Left ventricle myocardium superior (tissue), 1 donor: ENCODE measurements at regions not wholly inside any gene's neighbourhood (a gene's known extent, or its start where the extent isn't known, plus 50 kb on each side); places are given as distances from the start of the nearest gene placed in this dataset.
A peak's percentile ranks its signal among the peaks of the same experiment; 100 is the strongest.

Experiments used
- ATAC-seq: fragments of 200-7000 bp; cut with Tn5 transposase; one replicate; pipeline ENCODE4 v1.9.1; 2020; ENCODE audit warnings: mild to moderate bottlenecking, moderate library complexity
- DNase-seq: peaks from one replicate; pipeline ENCODE4 v3.0.0-alpha.2; 2020
- intact Hi-C: fragments of 100-400 bp; cut with micrococcal nuclease; formaldehyde crosslinking; loops from one replicate; pipeline ENCODE4 v1.11.0; 2022
- donor health status: DM: no; HTN: yes; CAD: no; lungs with severe emphysema.

DNA sequence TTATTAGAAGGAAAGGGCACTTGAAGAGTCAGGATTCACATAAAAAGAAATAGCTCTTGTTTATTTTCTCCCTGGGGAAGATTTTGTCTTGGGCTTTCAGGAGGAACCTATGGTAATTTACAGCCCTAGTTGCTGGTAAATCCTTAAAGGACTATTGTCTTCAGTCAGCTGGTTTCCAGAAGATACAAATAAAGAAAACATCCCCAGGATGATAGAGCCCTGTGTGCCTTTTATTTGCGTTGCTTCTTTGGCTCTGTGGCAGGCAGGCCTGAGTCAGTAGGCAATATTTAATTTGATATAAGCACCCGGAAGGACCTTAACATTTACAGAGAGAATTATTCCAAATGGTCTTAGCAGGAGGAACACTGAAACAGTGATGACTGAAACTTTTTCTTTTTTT, 131.0 kb upstream of the SLC34A2 start:
- DNase-seq, result no peak
- no peak for ATAC-seq
- intact Hi-C loops, result no loop called here

DNA sequence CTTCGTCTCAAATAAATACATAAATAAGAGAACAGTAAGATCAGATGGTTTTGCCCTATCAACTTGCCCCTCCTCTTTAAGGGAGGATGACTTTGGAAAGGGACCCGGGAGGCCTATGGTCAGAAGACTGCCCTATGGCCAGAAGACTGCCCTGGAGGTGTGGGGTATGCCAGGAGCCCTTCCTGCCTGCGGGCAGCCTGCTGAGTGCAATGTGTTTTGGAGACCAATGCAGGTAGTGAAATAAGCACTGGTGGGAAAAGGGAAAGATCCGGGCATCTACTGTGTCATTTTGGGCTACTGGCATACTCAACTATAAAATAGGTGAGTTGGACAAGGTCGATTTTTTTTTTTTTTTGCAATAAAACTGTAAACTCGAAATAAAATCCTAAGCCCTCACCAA, 129.8 kb upstream of the SLC34A2 start:
- DNase-seq, result no peak
- ATAC-seq, result no peak
- intact Hi-C loops, result no loop called here

DNA sequence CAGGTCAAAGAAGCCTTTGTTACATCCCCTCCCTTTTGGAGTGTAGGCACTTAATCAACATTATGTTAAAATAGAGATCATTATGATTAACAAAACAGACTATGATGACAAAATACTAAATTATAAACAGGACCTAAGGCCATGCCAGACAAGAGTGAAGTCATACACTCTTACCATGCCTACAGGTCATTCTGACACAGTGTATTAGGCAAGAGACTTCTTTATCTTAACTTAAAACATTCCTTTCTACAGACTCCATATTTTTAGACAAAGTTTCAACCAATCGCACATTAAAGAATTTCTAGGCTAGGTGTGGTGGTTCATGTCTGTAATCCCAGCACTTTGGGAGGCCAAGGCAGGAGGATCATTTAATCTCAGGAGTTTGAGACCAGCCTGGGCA, 128.6 kb upstream of the SLC34A2 start:
- DNase-seq (no peak), ATAC-seq (no peak)
- intact Hi-C loops, result no loop called here

DNA sequence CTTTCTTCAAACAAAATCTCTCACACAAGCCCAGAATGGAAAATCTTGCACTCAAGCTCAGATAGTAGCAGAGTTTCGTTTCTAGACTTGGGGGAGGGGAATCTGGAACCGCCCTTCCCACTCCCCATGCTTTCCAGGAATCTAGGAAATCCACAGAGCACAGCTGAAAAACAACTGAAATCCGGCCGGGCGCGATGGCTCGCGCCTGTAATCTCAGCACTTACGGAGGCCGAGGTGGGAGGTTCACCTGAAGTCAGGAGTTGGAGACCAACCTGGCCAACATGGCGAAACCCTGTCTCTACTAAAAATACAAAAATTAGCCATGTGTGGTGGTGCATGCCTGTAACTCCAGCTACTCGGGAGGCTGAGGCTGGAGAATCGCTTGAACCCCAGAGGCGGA, 127.3 kb upstream of the SLC34A2 start:
- ATAC-seq (no peak), DNase-seq (no peak)
- intact Hi-C loops, result no loop called here

DNA sequence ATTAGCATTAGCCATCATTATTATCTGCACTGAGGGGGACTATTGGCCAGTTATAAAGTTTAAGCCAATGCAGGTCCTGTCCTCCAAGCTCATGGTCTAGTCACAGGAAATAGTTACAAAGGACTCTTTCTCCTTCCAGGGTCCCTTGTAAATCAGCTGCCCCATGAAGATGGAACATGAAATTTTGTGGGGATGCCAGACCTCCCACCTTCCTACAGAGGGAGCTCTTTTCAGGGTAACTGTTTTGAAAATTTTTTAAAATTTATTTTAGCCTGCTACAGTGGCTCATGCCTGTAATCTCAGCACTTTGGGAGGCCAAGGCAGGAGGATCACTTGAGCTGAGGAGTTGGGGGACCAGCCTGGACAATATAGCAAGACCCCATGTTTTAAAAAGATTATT, 124.4 kb upstream of the SLC34A2 start:
- intact Hi-C loops, result no loop called here
- no peak for DNase-seq

DNA sequence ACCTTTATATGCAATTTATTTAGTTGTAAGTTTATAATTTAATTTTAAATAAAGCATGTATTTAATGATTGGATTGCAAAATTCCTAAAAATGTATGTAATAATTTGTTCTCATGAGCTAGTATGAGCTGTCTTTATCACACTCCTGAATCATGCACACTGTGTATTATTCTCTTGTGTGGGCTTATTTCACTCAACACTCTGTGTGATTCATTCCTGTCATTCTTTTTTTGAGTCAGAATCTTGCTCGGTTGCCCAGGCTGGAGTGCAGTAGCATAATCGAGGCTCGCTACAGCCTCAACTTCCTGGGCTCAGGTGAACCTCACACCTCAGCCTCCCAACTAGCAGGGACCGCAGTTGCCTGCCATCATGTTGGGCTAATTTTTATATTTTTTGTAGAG, 123.1 kb upstream of the SLC34A2 start:
- intact Hi-C loops, result no loop called here
- ATAC-seq, result no peak
- no peak for DNase-seq

More for the DNA sequence above, 124.4 kb upstream of the SLC34A2 start:
- no peak for ATAC-seq

- DNase-seq, result no peak
- intact Hi-C loops, result no loop called here
Measured at GRCh38 chr4:25533256-25533655, 122.4 kb upstream of the SLC34A2 start.

DNA sequence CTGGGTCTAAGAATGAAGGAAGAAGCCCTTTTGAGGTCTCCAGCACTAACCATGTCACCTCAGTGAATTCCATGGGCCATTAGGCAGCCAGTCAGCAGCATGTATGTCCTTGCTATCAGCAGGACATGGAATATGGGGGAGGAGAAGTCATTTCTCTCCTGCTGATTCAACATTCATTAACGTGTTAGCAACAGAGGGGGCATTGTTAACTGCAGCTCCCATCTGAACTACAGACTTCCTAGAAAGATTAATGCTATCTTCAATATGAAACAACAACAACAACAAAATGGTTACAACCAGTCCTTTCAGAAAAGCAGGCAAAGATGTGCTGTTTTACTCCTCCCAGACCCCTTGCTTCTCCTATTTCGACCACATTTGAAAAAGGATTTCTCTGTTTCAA, 120.4 kb upstream of the SLC34A2 start:
- DNase-seq (no peak), ATAC-seq (no peak)
- intact Hi-C loops, result no loop called here

More at GRCh38 chr4:25533256-25533655, 122.4 kb upstream of the SLC34A2 start:
- no peak for ATAC-seq

- no peak for ATAC-seq
- DNase-seq, result no peak
- intact Hi-C loops, result no loop called here
Measured at GRCh38 chr4:25535701-25536473, 119.8 kb upstream of the SLC34A2 start.

GRCh38 chr4:25536564-25537320, 118.9 kb upstream of the SLC34A2 start:
- ATAC-seq (no peak), DNase-seq (no peak)
- intact Hi-C loops, result no loop called here

DNA sequence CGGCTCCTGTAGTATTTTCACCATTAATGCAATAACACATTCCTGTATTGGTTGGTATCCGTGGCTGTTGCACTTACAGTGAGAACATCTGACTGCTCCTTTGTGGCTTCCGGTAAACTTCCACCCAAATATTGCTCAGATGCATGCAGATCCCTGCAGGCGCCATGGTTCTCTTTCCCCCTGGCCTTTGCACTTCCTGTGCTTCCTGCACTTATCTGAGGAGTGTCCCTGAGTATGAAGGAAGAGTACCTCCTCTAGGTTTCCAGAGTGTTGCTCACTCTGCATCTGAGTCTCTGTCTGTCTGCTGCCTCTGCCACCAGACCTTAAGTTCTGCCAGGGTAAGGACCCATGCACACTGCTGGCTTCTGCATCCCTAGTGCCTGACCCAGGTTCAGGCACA, 117.2 kb upstream of the SLC34A2 start:
- DNase-seq (no peak), ATAC-seq (no peak)
- intact Hi-C loops, result no loop called here

DNA sequence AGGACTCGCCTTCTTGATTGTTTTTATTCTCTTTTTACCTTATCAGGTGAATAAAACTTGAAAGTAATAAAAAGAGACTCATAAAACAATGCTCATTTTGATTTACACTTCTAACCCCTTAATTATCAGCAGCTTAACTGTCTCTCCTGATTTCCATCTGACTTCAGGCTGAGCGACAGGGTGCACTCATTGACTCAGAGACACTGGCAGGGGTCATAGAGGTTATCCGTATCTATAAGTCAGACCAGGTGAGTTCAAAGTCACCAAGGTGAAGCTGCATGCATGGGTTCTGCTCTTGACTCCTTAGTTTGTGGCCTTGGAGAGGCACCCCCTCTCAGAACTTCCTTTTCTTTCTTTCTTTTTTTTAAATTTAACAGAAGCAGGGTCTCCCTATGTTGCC, 116.4 kb upstream of the SLC34A2 start:
- DNase-seq, result no peak

DNA sequence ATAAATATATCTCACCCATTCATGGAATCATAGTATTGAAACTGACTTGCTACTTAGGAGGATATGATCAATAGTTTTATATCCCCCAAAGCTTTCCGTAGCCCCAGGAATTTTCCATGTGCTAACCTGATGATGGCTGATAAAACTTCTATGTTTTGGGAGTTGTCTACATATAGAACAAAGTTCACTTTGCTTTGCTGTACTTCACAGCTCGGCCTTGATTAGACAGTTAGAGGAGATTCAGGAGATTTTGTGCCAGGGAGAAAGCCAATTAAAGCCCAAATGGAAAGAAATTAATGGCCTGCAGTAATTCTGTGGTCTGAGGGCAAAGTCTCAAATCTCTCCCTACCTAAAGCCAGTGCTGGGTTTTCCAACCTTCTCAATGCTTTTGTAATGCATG, 114.9 kb upstream of the SLC34A2 start:
- no peak for DNase-seq
- no peak for ATAC-seq
- intact Hi-C loops, result no loop called here

More for the DNA sequence above, 116.4 kb upstream of the SLC34A2 start:
- intact Hi-C loops, result no loop called here
- ATAC-seq, result no peak

DNA sequence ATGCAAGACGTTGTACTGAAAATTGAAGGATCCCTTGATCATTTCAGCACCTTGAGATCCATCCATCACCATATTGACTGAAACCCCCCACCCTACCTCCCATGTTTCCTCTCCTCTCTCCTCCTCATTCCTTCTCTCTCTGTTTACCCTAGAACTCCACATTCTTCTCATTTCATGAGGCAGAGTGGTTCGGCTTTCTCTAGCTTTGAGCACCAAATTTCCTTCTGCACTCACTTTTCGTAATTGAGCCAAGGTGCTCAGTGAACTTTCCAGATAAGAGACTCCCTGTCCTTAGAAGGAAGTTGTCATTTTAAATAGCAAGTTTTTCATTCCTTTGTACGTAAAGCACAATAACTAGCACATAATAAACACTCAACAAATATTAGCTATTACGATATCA, 108.3 kb upstream of the SLC34A2 start:
- intact Hi-C loops, result no loop called here
- ATAC-seq (no peak), DNase-seq (no peak)

GRCh38 chr4:25549413-25549812, 106.2 kb upstream of the SLC34A2 start:
- ATAC-seq, result no peak
- intact Hi-C loops, result no loop called here
- DNase-seq, result no peak

DNA sequence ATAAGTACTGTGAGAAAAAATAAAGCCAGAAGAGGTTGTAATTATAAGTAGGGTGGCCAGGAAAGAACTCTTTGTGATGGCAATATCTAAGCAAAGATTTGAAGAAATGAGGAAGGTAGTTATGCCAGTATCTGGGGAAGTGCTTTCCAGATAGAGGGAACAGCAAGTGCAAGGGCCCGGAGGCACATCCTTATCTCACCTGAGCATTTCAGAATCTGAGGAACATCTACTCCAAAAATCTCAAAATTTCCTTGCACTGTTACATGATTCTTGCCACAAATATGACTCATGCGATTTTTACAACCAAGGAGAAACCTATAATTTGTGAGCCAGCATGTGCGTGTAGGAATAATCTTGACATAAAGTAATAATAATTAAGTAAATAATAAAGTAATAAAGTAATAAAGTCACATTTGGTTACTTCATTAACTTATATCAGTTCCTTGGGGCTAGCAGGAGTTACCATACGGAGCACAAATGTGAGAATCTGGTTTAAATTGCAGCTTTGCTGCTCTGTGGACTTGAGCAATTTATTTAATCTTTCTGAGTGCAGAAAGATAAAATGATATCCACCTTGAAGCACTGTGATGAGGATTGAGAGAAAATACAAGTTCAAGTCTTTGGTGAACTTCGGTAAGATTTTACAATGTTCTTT, 105.1 kb upstream of the SLC34A2 start:
- no peak for ATAC-seq
- intact Hi-C loops, result no loop called here
- no peak for DNase-seq

DNA sequence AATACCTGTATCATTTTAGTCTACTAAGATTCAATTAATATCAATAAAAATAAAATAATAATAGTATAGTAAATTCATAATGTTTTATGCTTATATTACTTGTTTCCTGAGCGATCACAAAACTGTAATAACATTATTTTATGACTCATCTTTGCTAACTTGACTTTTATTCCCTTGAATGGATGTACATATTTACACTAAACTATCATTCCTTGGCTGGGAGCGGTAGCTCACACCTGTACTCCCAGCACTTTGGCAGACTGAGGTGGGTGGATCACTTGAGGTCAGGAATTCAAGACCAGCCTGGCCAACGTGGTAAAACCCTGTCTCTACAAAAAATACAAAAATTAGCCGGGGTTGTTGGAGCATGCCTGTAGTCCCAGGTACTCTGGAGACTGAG, 104.0 kb upstream of the SLC34A2 start:
- no peak for DNase-seq
- ATAC-seq, result no peak
- intact Hi-C loops, result no loop called here

DNA sequence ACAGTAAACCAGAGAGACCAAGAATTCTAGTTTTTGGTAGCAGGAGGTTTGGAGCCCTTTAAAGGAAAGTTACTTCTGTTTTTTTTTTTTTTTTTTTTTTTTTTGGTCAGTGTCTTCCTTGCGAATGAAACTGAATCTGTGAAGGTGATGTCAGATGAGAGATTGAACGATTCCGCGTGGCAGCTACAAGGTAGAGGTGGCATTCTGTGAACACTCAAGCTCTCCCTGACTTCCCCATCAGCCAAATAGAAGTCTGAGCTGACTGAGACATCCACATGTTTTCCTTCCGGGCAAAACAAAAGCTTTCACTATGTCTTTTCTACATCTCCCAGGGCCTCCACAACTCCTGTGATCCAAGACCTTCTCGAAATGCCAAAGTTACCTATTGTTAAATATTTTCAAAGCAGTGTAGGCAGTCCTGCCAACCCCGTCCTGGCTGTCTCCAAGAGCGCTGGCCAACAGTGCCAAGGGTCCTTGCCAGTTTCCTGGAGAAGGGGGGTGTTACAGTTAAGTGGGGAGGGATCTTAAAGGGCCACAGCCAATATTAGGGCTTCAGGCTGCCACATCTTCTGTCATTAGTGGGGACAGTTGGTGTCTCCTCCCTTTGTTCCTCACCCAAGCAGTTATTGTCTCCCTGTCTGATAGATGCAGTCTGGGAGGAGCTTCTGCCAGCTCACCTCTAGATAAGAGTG, 102.9 kb upstream of the SLC34A2 start:
- intact Hi-C loops, result no loop called here
- ATAC-seq (peak; percentile 69), DNase-seq (peak; percentile 29)

GRCh38 chr4:25559508-25559907, 96.1 kb upstream of the SLC34A2 start:
- DNase-seq (no peak), ATAC-seq (no peak)
- intact Hi-C loops, result no loop called here

GRCh38 chr4:25560605-25561004, 95.0 kb upstream of the SLC34A2 start:
- no peak for DNase-seq
- no peak for ATAC-seq
- intact Hi-C loops, result no loop called here
